A549 (cell line): ENCODE measurements at regions not wholly inside any gene's neighbourhood (a gene's known extent, or its start where the extent isn't known, plus 50 kb on each side); places are given as distances from the start of the nearest gene placed in this dataset.

Experiments used
- ATAC-seq, 2 experiments: fragments of 200-7000 bp in 1 of 2; fragments of >200 bp in 1 of 2; cut with Nextera tagmentation in 1 of 2; cut with Tn5 transposase in 1 of 2; 3 replicates each; pipeline versions ENCODE4 v1.8.0 to v1.9.1; 2018 to 2020; ENCODE audit warnings: mild to moderate bottlenecking in 1 of 2, moderate library complexity in 1 of 2
- CTCF ChIA-PET: fragments of 300-600 bp; sonication (Branson Sonifier 250); formaldehyde crosslinking; extraction: SDS; loops from one replicate; lab custom pipeline; 2021; ENCODE audit warnings: antibody characterized with exemption, inconsistent platforms; lab: Yijun Ruan, JAX
- POLR2A ChIA-PET: fragments of 350-600 bp; formaldehyde crosslinking; extraction: SDS; loops from one replicate; lab custom pipeline; 2021; ENCODE audit warnings: antibody characterized with exemption, inconsistent platforms; lab: Yijun Ruan, JAX
- DNase-seq, 2 experiments: peaks; one replicate each; pipeline versions ENCODE4 v3.0.0 to v3.0.0-alpha.2; 2011 to 2016; ENCODE audit warnings: low read depth in 1 of 2, low spot score in 1 of 2
- FAIRE-seq: peaks from 2 replicates; lab custom pipeline; 2011; peaks lifted over from hg19 to GRCh38; lab: Jason Lieb, UNC
- H3K27ac ChIP-seq, 2 experiments: fragments of >200 bp; sonication (Bioruptor Twin); formaldehyde crosslinking; 3 replicates each; pipeline ENCODE4 v1.5.1; 2016 to 2017
- H3K4me1 ChIP-seq: fragments of >200 bp; sonication (Bioruptor Twin); formaldehyde crosslinking; 3 replicates; pipeline ENCODE4 v1.6.1; 2016
- H3K4me2 ChIP-seq: fragments of >200 bp; sonication (Bioruptor Twin); formaldehyde crosslinking; 3 replicates; pipeline ENCODE4 v1.6.1; 2016
- H3K4me3 ChIP-seq: fragments of >200 bp; sonication (Bioruptor Twin); formaldehyde crosslinking; 3 replicates; pipeline ENCODE4 v1.5.1; 2016
- H3K9me3 ChIP-seq: fragments of >200 bp; sonication (Bioruptor Twin); formaldehyde crosslinking; 3 replicates; pipeline ENCODE4 v1.6.1; 2016
- BCL3 ChIP-seq: fragments of >200 bp; sonication (Bioruptor Twin); formaldehyde crosslinking; IDR thresholded peaks from 3 replicates; pipeline ENCODE4 v1.6.1; 2016
- CHD4 ChIP-seq: fragments of 200-600 bp; sonication (generic); IDR thresholded peaks from 2 replicates; pipeline ENCODE4 v1.6.1; 2016; ENCODE audit warnings: antibody characterized with exemption, mild to moderate bottlenecking, borderline replicate concordance
- E2F6 ChIP-seq: IDR thresholded peaks from 2 replicates; pipeline ENCODE4 v1.6.1; 2012; ENCODE audit warnings: low read depth, borderline replicate concordance
- EHF ChIP-seq: fragments of 250-450 bp; sonication (Bioruptor Pico); IDR thresholded peaks from 2 replicates; pipeline ENCODE4 v1.5.0; 2020; ENCODE audit warnings: mild to moderate bottlenecking
- FOSB ChIP-seq: fragments of 250-450 bp; sonication (Bioruptor Pico); IDR thresholded peaks from 2 replicates; pipeline ENCODE4 v1.5.0; 2020; ENCODE audit warnings: mild to moderate bottlenecking, moderate library complexity
- GATA3 ChIP-seq: IDR thresholded peaks from 2 replicates; pipeline ENCODE4 v1.6.1; 2012; ENCODE audit warnings: borderline replicate concordance
- HES2 ChIP-seq: fragments of >200 bp; sonication (Bioruptor Twin); formaldehyde crosslinking; IDR thresholded peaks from 2 replicates; pipeline ENCODE4 v1.6.1; 2016
- HEYL ChIP-seq: fragments of 250-450 bp; sonication (Bioruptor Pico); IDR thresholded peaks from 2 replicates; pipeline ENCODE4 v1.8.0; 2021; ENCODE audit warnings: mild to moderate bottlenecking, moderate library complexity
- HOXA7 ChIP-seq: fragments of 250-450 bp; sonication (Bioruptor Pico); IDR thresholded peaks from 2 replicates; pipeline ENCODE4 v1.5.0; 2020; ENCODE audit warnings: mild to moderate bottlenecking, moderate library complexity
- HOXB5 ChIP-seq: fragments of 250-450 bp; sonication (Bioruptor Pico); IDR thresholded peaks from 2 replicates; pipeline ENCODE4 v1.5.0; 2020; ENCODE audit warnings: mild to moderate bottlenecking, moderate library complexity
- JUNB ChIP-seq: fragments of >200 bp; sonication (Bioruptor Twin); formaldehyde crosslinking; IDR thresholded peaks from 2 replicates; pipeline ENCODE4 v1.6.1; 2016
- KDM1A ChIP-seq: fragments of 200-600 bp; sonication (generic); IDR thresholded peaks from 2 replicates; pipeline ENCODE4 v1.6.1; 2016; ENCODE audit warnings: low read depth, mild to moderate bottlenecking
- MAZ ChIP-seq: fragments of 150-350 bp; IDR thresholded peaks from 2 replicates; pipeline ENCODE4 v1.6.1; 2014; ENCODE audit warnings: antibody characterized with exemption, low read depth, low read length, borderline replicate concordance
- PHF8 ChIP-seq: fragments of 200-600 bp; sonication (generic); IDR thresholded peaks from 2 replicates; pipeline ENCODE4 v1.6.1; 2016; ENCODE audit warnings: low read depth, mild to moderate bottlenecking, antibody characterized with exemption, moderate library complexity, borderline replicate concordance
- POLR2A ChIP-seq: IDR thresholded peaks from 2 replicates; pipeline ENCODE4 v1.6.1; 2012; ENCODE audit warnings: mild to moderate bottlenecking, low read length
- POLR2AphosphoS2 ChIP-seq: conservative IDR thresholded peaks from 2 replicates; pipeline ENCODE4 v1.6.1; 2012; ENCODE audit warnings: low read length, improper control_type of control experiment, inconsistent platforms
- RAD21 ChIP-seq, 2 experiments: fragments of >200 bp in 1 of 2; sonication (Bioruptor Twin) in 1 of 2; formaldehyde crosslinking in 1 of 2; IDR thresholded peaks in 1 of 2; conservative IDR thresholded peaks in 1 of 2; 2 replicates in 1 of 2; 3 replicates in 1 of 2; pipeline ENCODE4 v1.6.1; 2012 to 2018; ENCODE audit warnings: inconsistent platforms in 1 of 2
- REST ChIP-seq: fragments of 200-600 bp; sonication (generic); IDR thresholded peaks from 2 replicates; pipeline ENCODE4 v1.6.1; 2016; ENCODE audit warnings: antibody characterized with exemption, mild to moderate bottlenecking, moderate library complexity
- RNF2 ChIP-seq: fragments of 200-600 bp; sonication (generic); IDR thresholded peaks from 2 replicates; pipeline ENCODE4 v1.6.1; 2016; ENCODE audit warnings: low read depth, mild to moderate bottlenecking, antibody characterized with exemption, moderate library complexity, borderline replicate concordance
- ZFP36 ChIP-seq: fragments of 450-650 bp; IDR thresholded peaks from 2 replicates; pipeline ENCODE4 v1.6.1; 2014; ENCODE audit warnings: borderline replicate concordance; ENCODE audit not compliant: partially characterized antibody
- ZSCAN20 ChIP-seq: fragments of 250-450 bp; sonication (Bioruptor Pico); IDR thresholded peaks from 2 replicates; pipeline ENCODE4 v1.8.0; 2022; ENCODE audit warnings: mild to moderate bottlenecking, moderate library complexity
- WGBS: methylation state at CpG from one replicate; pipeline ENCODE4 v1.1.6; 2017; ENCODE audit errors: missing lambda C conversion rate; 5-methylcytosine and 5-hydroxymethylcytosine counted together

DNA sequence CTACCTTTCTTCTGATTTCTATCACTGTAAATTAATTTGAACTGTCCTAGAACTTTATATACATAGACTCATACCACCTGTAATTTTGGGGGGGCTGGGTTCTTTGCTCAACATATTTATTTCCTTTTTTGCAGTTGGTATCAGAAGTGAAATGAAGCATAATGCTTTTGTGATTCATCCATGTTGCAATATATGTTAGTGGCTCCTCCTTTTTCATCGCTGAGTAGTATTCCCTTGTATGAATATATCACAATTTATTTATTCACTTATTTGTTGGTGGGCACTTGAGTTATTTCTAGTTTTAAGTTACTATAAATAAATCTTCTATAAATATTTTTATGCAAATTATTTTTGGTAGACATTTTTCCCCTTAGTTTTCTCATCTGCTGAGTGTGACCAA lies 336.4 kb downstream of the HS3ST3B1 start (continued):
- TF ChIP-seq POLR2AphosphoS2 = no peak
- TF ChIP-seq REST = no peak
- no peak for TF ChIP-seq HEYL (CRISPR knock-in tag)

DNA sequence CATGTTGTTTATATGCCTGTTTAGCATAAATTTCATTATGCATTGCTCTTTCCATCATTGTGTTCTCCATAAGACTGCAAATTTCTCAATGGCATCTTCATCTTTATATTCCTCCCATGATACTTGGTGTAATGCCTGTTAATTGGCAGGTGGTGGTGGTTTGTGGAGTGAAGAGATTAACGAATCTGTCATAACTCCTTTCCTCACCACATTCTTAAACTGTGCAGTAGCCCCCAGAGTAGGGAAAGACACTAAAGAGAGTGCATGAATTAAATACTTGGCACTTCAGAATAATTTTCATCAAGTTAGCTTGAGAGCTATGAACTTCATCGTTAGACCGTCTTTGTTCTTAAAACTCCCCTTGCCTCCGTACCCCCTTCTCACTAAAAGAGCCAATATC lies 329.7 kb downstream of the HS3ST3B1 start:
- no peak overlapping the region for H3K4me3 ChIP-seq
- no peak overlapping the region for H3K4me2 ChIP-seq
- no peaks in the 10 kb centered on the region for H3K9me3 ChIP-seq
- no peak for ATAC-seq
- no peak overlapping the region for H3K27ac ChIP-seq
- DNase-seq = no peak
- 58% methylated on average over 4 of the region's 4 CpGs for WGBS
- ChIA-PET CTCF (interaction anchor here (1.2 to 1.6 kb wide), 2 partner anchors 13 to 1310 kb away, joined by 3 read pairs; no protein-coding TSS in a partner anchor), POLR2A (no interaction called here)
- TF ChIP-seq HOXA7 (CRISPR knock-in tag) (no peak), MAZ (no peak), ZSCAN20 (CRISPR knock-in tag) (no peak), PHF8 (no peak), KDM1A (no peak), BCL3 (no peak), HEYL (CRISPR knock-in tag) (no peak), HOXB5 (CRISPR knock-in tag) (no peak), ZFP36 (no peak)
- H3K4me1 ChIP-seq = no peaks in the 10 kb centered on the region
- no peak for FAIRE-seq

DNA sequence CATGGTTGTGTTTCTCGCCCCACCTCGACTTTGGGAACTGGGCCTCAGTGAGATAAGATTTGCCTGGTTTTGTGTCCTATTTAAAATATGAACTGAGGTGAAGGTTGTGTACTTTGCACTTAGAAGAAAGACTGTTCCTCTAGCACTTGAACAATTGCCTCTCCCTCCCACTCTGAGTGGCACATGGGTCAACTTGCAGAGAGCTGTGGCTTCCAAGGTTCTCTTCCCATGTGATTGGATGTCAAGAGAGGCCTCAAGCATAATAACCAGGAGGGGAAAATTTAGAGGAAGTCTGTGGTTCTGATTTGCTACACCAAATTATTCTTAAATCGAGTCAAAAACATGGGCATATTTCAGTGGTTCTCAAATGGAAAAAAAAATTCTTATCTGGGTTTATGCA lies 329.2 kb downstream of the HS3ST3B1 start:
- no peak for TF ChIP-seq RNF2
- no peak for TF ChIP-seq HES2
- no peak for TF ChIP-seq HOXA7 (CRISPR knock-in tag)
- TF ChIP-seq E2F6 = no peak
- TF ChIP-seq POLR2A = no peak
- no peak for TF ChIP-seq BCL3
- no peak for TF ChIP-seq RAD21 (conservative IDR thresholded peaks at IDR 0.05 in 1 of 2, IDR thresholded peaks at IDR 0.05 in 1 of 2)
- TF ChIP-seq FOSB (CRISPR knock-in tag) = no peak
- TF ChIP-seq GATA3 = no peak
- TF ChIP-seq EHF (CRISPR knock-in tag) = no peak
- TF ChIP-seq JUNB = no peak
- no peak for TF ChIP-seq HOXB5 (CRISPR knock-in tag)
- no peak for TF ChIP-seq HEYL (CRISPR knock-in tag)
- no peak for TF ChIP-seq CHD4
- no peaks in the 10 kb centered on the region for H3K9me3 ChIP-seq
- no peak overlapping the region for H3K4me3 ChIP-seq
- ATAC-seq = no peak
- DNase-seq = no peak
- no peak overlapping the region for H3K27ac ChIP-seq
- ChIA-PET POLR2A (no interaction called here), CTCF (no interaction called here)
- 12% methylated on average over 3 of the region's 3 CpGs for WGBS
- H3K4me1 ChIP-seq = no peaks in the 10 kb centered on the region
- no peak for FAIRE-seq
- no peak overlapping the region for H3K4me2 ChIP-seq
